HG03457 (cell line): ENCODE measurements at regions not wholly inside any gene's neighbourhood (a gene's known extent, or its start where the extent isn't known, plus 50 kb on each side); places are given as distances from the start of the nearest gene placed in this dataset.

ENCODE experiments used
- ATAC-seq: cut with Tn5 transposase; IDR thresholded peaks from one replicate; pipeline ENCODE4 v1.9.1; 2021; ENCODE audit warnings: moderate number of reproducible peaks; ENCODE audit not compliant: unreplicated experiment

DNA sequence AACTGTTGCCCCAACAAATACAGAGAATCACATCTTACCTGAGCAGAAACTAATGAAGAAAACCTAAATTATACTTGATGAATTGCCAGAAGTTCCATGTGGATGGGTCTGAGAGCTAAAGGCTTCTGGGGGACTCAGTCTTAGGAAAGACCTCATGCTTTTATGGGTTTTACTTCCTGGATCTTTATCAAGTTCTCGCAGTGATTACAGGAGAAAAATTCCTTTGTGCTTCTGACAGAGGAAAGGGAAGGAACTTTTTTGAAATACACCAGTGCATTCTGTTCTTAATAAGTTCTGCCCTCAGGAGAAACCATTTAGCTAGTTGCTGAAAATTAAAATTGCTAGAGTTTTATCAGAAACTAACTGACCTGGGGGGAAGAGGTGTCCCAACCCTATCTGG is 203.9 kb upstream of the KITLG start:
- ATAC-seq: no peak

- ATAC-seq: no peak
Measured at GRCh38 chr12:88782351-88782750, 202.1 kb upstream of the KITLG start.

- ATAC-seq: no peak
Measured at GRCh38 chr12:88781909-88782308, 201.6 kb upstream of the KITLG start.

GRCh38 chr12:88778064-88778463 is 197.8 kb upstream of the KITLG start:
- no peak for ATAC-seq

DNA sequence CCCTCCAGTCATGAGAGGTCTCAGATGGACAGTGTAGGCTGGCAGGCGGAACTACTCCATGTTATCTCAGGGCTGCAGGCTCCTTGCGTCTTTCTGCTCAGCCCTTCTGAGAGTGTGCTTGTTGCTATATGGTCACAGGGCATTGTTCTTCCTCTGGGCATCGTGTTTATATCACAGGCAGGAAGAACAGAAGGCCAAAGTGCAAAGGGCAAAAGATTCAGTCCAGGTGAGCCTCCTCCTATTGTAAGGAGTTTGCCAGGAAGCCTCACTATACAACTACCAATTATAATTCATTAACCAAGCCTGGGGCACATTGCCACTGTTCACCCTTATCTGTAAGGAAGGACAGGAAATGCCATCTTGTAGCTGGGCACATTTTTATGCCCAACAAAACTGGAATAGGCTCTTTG is 195.5 kb upstream of the KITLG start:
- no peak for ATAC-seq

DNA sequence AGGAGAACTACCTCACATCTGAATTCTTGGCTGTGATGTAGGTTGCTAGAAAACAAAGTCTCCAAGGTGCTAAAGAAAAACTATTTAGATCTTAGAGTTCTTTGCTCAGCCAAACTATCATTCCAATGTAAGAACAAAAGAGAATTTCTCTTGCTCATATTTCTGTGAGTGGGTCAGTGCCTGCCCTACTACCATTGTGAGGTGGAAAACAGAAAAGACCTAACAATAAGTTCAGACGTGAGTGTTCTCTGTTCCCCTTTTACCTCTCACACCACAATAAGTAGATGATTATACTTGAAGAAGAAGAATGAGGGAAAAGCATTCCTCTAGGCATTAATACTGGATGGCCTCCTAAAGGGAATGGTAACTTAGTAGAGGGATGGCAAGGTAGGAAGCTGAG is 187.4 kb upstream of the KITLG start:
- ATAC-seq: no peak

- no peak for ATAC-seq
Measured at GRCh38 chr12:88764781-88765480, 184.7 kb upstream of the KITLG start.

GRCh38 chr12:88763536-88764100 is 183.3 kb upstream of the KITLG start:
- no peak for ATAC-seq

GRCh38 chr12:88758176-88758575 is 177.9 kb upstream of the KITLG start:
- no peak for ATAC-seq

DNA sequence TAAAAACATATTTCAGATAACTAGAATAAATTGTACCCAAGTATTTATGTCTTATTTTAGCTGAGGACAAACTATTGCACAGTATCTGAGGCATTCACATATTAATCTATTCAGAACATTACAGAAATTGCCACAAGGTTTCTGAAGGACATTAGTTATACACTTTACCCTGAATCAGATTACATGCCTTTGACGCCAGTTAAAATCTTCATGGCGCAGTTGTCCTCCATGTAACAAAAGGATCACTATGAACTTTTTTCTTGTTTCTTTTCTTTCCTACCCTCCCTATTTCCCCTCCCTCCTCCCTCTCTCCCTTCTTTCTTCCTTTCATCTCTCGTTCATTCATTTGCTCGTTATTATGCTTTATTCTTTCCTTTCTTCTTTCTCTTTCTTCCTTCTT is 176.6 kb upstream of the KITLG start:
- no peak for ATAC-seq

DNA sequence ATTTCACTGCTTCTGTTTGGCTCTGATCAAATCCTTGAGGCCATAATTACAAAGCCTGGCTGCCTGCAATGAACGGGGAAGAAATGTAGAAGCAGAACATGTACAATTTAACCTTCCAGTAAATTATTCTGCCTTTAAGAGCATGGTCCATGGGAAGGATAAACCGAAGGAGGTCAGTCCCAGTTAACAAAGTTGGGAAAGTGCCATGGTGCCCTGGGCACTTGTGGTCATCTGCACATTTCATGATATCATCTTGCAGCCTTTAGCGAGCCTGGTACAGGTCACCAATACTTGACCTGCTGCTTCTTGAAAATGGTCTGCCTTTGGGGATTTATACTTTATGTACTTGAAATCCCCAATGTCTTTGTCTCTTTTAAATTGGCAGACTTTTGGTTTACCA is 175.9 kb upstream of the KITLG start:
- no peak for ATAC-seq

DNA sequence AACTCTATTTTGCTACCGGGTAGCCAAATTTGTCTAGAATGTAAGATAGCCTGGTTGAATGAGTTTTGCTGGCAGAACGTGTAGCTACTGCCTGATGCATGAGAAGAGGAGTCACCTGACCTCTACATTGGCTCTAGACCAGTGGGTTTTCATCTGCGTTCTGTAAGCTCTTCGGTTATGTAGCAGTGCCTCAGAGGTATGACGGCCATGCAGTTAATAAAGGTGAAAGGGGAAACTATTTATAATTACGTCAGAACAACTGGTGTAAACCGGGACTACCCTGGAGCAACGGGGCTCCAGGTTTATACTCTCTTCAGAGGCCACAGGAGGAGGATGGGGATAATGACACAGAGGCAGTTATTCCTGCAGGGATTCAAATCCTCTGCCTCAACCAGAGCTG is 173.4 kb upstream of the KITLG start:
- ATAC-seq: no peak

DNA sequence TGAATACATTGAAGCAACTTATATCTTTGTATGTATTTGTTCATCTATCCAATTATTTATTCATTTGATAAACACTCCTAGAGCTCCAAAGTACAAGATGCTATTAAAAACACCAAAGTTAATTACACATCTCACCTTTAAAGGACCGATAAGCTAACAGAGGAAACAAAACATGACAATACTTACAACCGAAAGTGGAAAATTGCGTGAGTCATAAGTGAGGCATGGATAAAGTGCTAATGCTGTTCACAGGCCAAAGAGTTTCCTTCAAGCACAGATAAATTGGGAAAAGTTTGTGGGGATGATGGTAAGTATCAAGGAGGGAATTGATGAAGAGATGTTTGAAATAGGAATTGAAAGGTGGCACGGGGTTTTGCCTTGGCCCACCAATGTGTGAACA is 172.8 kb upstream of the KITLG start:
- ATAC-seq: no peak

DNA sequence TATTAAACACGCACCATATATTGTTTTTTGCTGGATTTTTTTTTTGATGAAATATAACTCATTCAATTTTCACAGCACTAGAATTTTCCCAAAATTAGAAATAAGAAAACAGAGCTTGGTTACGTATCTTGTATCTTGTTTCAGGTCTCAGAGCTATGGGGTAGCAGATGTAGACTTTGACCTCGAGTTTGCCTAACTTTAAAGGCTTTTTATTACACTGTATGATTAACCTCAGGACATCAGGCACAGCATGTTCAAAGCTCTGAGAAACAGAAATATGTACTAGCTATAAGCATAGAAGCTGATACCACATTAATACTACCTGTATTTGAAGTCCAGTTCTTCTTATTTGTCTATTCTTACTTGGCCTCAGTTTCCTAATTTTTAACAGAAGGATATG is 171.9 kb upstream of the KITLG start:
- ATAC-seq: no peak

GRCh38 chr12:88750867-88751543 is 170.7 kb upstream of the KITLG start:
- no peak for ATAC-seq

DNA sequence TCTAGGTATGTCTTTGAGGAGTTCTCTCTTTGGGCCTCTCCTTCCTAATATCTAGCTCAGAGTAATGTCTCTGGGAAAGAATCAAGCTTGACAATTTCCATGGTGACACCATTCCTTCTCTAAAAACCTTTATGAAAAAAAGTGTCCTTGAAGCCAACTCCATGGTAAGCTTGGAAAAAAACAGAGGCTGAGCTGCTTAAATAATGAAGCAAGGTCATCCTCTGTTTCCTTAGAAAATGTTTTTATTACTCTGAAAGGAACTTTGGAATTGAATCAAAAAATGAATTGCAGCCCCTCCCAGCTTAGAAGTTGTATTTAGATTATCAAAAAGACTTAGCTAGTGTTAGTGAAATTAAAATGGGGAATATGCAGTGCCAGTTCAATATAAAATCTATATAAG is 166.1 kb upstream of the KITLG start:
- ATAC-seq: no peak

- no peak for ATAC-seq
Measured at GRCh38 chr12:88743946-88744685, 163.8 kb upstream of the KITLG start.

- no peak for ATAC-seq
Measured at GRCh38 chr12:88737838-88738472, 157.7 kb upstream of the KITLG start.

GRCh38 chr12:88736031-88736430 is 155.8 kb upstream of the KITLG start:
- no peak for ATAC-seq

- no peak for ATAC-seq
Measured at GRCh38 chr12:88733008-88733407, 152.7 kb upstream of the KITLG start.

- ATAC-seq: no peak
Measured at GRCh38 chr12:88729196-88729595, 148.9 kb upstream of the KITLG start.
